ENCODE measurements at regions not wholly inside any gene's neighbourhood (a gene's known extent, or its start where the extent isn't known, plus 50 kb on each side); places are given as distances from the start of the nearest gene placed in this dataset.

- no peak for TF ChIP-seq CTCF (IDR thresholded peaks at IDR 0.05)
- TF ChIP-seq POLR2A (IDR thresholded peaks at IDR 0.05), result no peak
- TF ChIP-seq POLR2AphosphoS5 (IDR thresholded peaks at IDR 0.05), result no peak
- TF ChIP-seq EP300 (IDR thresholded peaks at IDR 0.05), result no peak
Measured at GRCh38 chr14:71592361-71592760, 339.9 kb upstream of the RGS6 start.

Data from stomach (tissue), 4 donors.